Pancreas (tissue), 10 donors: ENCODE measurements at regions not wholly inside any gene's neighbourhood (a gene's known extent, or its start where the extent isn't known, plus 50 kb on each side); places are given as distances from the start of the nearest gene placed in this dataset.

Experiments
- ATAC-seq, 4 donors: fragments of 200-7000 bp; cut with Tn5 transposase; one replicate each; pipeline versions ENCODE4 v1.8.0 to v1.9.1; 2020; ENCODE audit warnings: mild to moderate bottlenecking in 4 of 4, moderate library complexity in 4 of 4
- DNase-seq, 6 donors: peaks; one replicate each; pipeline ENCODE4 v3.0.0-alpha.2; 2020
- FAIRE-seq: peaks from 2 replicates; lab custom pipeline; 2012; peaks lifted over from hg19 to GRCh38; lab: Jason Lieb, UNC
- H3K27ac ChIP-seq, 4 donors: fragments of 200-600 bp; sonication (generic); 1 replicate in 3 of 4; 2 replicates in 1 of 4; pipeline versions ENCODE4 v1.5.0 to v1.8.0; 2020
- H3K27me3 ChIP-seq, 4 donors: fragments of 200-600 bp; one replicate each; pipeline ENCODE4 v1.8.0; 2021
- H3K36me3 ChIP-seq, 3 donors: fragments of 200-600 bp; sonication (generic) in 1 of 3; one replicate each; pipeline versions ENCODE4 v1.5.0 to v1.8.0; 2020 to 2021
- H3K4me1 ChIP-seq, 3 donors: fragments of 200-600 bp; one replicate each; pipeline ENCODE4 v1.8.0; 2021
- H3K4me3 ChIP-seq, 4 donors: fragments of 200-600 bp; sonication (generic) in 2 of 4; one replicate each; pipeline versions ENCODE4 v1.5.0 to v1.8.0; 2020 to 2021
- H3K9me3 ChIP-seq, 4 donors: fragments of 200-600 bp; one replicate each; pipeline ENCODE4 v1.8.0; 2021
- CTCF ChIP-seq, 4 donors: fragments of 200-600 bp; sonication (generic) in 3 of 4; IDR thresholded peaks; one replicate each; pipeline versions ENCODE4 v1.5.0 to v1.8.0; 2021; ENCODE audit warnings: antibody characterized with exemption in 4 of 4
- WGBS, 2 donors: extraction: QIAGEN DNeasy Blood & Tissue Kit; methylation state at CpG; one replicate each; pipeline ENCODE4 v1.1.7; 2013; 5-methylcytosine and 5-hydroxymethylcytosine counted together
- intact Hi-C, 3 donors: fragments of 100-400 bp; cut with DNase I; formaldehyde crosslinking; loops; one replicate each; pipeline versions ENCODE4 v1.11.1 to v1.14.2; 2022
- donor health status: healthy with polysubstance abuse.
- donor health status: DM: no; HTN: no; CAD: no; lungs with moderate emphysema.
- donor health status: DM: no; HTN: no; CAD: no.
- donor health status: control.
- donor health status: control.
- donor health status: Bipolar disorder and iron deficiency.
- donor health status: DM: yes; HTN: yes; CAD: no.
- donor health status: DM: no; HTN: no; CAD: no.
- donor health status: DM: no; HTN: no; CAD: no.
- donor health status: DM: yes; HTN: yes; CAD: no.

- intact Hi-C loops = no loop called here
- ATAC-seq = no peak
- no peak for FAIRE-seq
- WGBS, 2 donors = 68 to 69% methylated on average over 16 of the region's 16 CpGs
- DNase-seq = no peak
- H3K36me3 ChIP-seq = no peaks in the 10 kb centered on the region
- no peaks in the 10 kb centered on the region for H3K4me1 ChIP-seq
- no peak overlapping the region for H3K4me3 ChIP-seq
- no peak for TF ChIP-seq CTCF (IDR thresholded peaks at IDR 0.05)
- no peaks in the 10 kb centered on the region for H3K27me3 ChIP-seq
- no peaks in the 10 kb centered on the region for H3K9me3 ChIP-seq
- H3K27ac ChIP-seq = no peak overlapping the region
These were observed 174.0 kb upstream of the MYL2 start for GRCh38 chr12:111094157-111095010.

- no peaks in the 10 kb centered on the region for H3K4me1 ChIP-seq
- no peak overlapping the region for H3K27ac ChIP-seq
- no peak overlapping the region for H3K4me3 ChIP-seq
- DNase-seq (no peak), ATAC-seq (no peak), FAIRE-seq (no peak)
- H3K27me3 ChIP-seq = no peaks in the 10 kb centered on the region
- WGBS, 2 donors = 62 to 67% methylated on average over 17 of the region's 17 CpGs
- intact Hi-C loops = no loop called here
- no peak for TF ChIP-seq CTCF (IDR thresholded peaks at IDR 0.05)
- no peaks in the 10 kb centered on the region for H3K9me3 ChIP-seq
- no peaks in the 10 kb centered on the region for H3K36me3 ChIP-seq
These were observed 173.2 kb upstream of the MYL2 start for GRCh38 chr12:111093428-111094142.

- H3K36me3 ChIP-seq = no peaks in the 10 kb centered on the region
- FAIRE-seq = no peak
- DNase-seq = no peak
- no peak overlapping the region for H3K27ac ChIP-seq
- no peaks in the 10 kb centered on the region for H3K27me3 ChIP-seq
- intact Hi-C loops = no loop called here
- H3K4me1 ChIP-seq = no peaks in the 10 kb centered on the region
- no peak for ATAC-seq
- no peaks in the 10 kb centered on the region for H3K9me3 ChIP-seq
- no peak overlapping the region for H3K4me3 ChIP-seq
- no peak for TF ChIP-seq CTCF (IDR thresholded peaks at IDR 0.05)
- 92 to 93% methylated on average over 11 of the region's 11 CpGs for WGBS, 2 donors
These were observed 170.7 kb upstream of the MYL2 start for GRCh38 chr12:111091051-111091450.

GRCh38 chr12:111089616-111090015 lies 169.2 kb upstream of the MYL2 start:
- no peaks in the 10 kb centered on the region for H3K27me3 ChIP-seq
- TF ChIP-seq CTCF (IDR thresholded peaks at IDR 0.05) = no peak
- no peaks in the 10 kb centered on the region for H3K36me3 ChIP-seq
- H3K4me3 ChIP-seq = no peak overlapping the region
- 82 to 89% methylated on average over 1 of the region's 1 CpG for WGBS, 2 donors
- no peaks in the 10 kb centered on the region for H3K9me3 ChIP-seq
- no peaks in the 10 kb centered on the region for H3K4me1 ChIP-seq
- intact Hi-C loops = no loop called here
- H3K27ac ChIP-seq = no peak overlapping the region
- no peak for FAIRE-seq
- no peak for ATAC-seq
- no peak for DNase-seq

GRCh38 chr12:111088409-111088808 lies 168.0 kb upstream of the MYL2 start:
- TF ChIP-seq CTCF (IDR thresholded peaks at IDR 0.05) = no peak
- WGBS, 2 donors = 91 to 95% methylated on average over 9 of the region's 9 CpGs
- no peaks in the 10 kb centered on the region for H3K27me3 ChIP-seq
- H3K4me3 ChIP-seq = no peak overlapping the region
- H3K27ac ChIP-seq = no peak overlapping the region
- no peaks in the 10 kb centered on the region for H3K36me3 ChIP-seq
- no peaks in the 10 kb centered on the region for H3K9me3 ChIP-seq
- intact Hi-C loops = no loop called here
- H3K4me1 ChIP-seq = no peaks in the 10 kb centered on the region
- no peak for FAIRE-seq
- DNase-seq = no peak
- ATAC-seq = no peak
